ENCODE measurements at regions not wholly inside any gene's neighbourhood (a gene's known extent, or its start where the extent isn't known, plus 50 kb on each side); places are given as distances from the start of the nearest gene placed in this dataset.

DNA sequence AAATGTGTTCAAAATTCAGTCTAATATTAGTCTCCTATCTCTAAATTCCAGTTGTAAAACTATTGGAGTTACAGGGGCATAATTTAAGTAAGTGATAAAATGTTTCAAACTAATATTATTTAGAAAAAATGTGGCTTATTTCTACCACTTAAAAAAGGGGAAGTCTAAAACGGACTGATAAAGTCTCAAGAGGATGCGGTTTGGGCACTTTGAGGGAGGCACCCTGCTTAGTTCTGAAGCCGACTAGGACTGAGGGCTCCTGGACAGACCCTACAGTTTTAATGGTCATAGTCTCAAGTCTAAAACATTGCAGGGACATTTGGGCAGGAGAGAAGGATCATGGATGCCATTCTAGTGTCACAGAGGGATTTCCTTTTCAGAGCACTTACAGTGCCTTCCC, 566.3 kb downstream of the NR2F2 start (continued):
- TF ChIP-seq, protein P1, sequence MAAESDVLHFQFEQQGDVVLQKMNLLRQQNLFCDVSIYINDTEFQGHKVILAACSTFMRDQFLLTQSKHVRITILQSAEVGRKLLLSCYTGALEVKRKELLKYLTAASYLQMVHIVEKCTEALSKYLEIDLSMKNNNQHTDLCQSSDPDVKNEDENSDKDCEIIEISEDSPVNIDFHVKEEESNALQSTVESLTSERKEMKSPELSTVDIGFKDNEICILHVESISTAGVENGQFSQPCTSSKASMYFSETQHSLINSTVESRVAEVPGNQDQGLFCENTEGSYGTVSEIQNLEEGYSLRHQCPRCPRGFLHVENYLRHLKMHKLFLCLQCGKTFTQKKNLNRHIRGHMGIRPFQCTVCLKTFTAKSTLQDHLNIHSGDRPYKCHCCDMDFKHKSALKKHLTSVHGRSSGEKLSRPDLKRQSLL (tag by site-specific recombination; IDR thresholded peaks at IDR 0.05): no peak
- TF ChIP-seq ZSCAN23 (tag by site-specific recombination; IDR thresholded peaks at IDR 0.05): no peak
- TF ChIP-seq ZNF768 (tag by site-specific recombination; IDR thresholded peaks at IDR 0.05): no peak
- no peak for TF ChIP-seq ZNF501 (tag by site-specific recombination; IDR thresholded peaks at IDR 0.05)

DNA sequence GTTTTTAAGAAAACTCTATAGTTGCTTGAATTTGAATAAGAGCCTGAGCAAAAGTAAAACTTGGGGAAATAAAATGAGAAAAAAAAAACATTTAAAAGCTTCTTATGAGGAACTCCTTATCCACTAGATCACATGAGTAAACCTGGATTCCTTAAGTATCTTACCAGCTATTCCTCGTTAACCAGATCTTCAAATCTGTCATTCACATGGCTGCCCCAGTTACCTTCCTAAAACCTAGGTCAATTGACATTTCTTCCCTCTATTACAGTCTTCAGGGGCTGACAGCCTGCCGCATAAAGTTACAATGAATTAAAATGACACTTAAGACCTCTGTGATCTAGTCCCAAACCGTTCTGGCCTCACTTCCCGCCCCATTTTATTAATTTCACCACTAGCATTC, 583.6 kb downstream of the NR2F2 start:
- ChIA-PET POLR2A (no interaction called here), CTCF (interaction anchor here (0.9 kb wide), 1 partner anchor 21 kb away, joined by 6 read pairs; no protein-coding TSS in a partner anchor)
- no peaks in the 10 kb centered on the region for H3K36me3 ChIP-seq (ENCODE audit: control insufficient read depth in 2 of 2, insufficient read depth in 1 of 2, low read length in 2 of 2)
- peaks cover 3% of the 10 kb centered on the region; the same call in 1 of the 2 replicates for H3K9me3 ChIP-seq (ENCODE audit: control insufficient read depth, insufficient read depth, low read depth, low read length)
- TF ChIP-seq GLIS1 (tag by site-specific recombination; IDR thresholded peaks at IDR 0.05) (no peak), ZFHX2 (tag by site-specific recombination; conservative IDR thresholded peaks at IDR 0.05) (no peak), ZNF391 (tag by site-specific recombination; IDR thresholded peaks at IDR 0.05; ENCODE audit: borderline replicate concordance, low read depth) (no peak), ZBTB1 (tag by site-specific recombination; IDR thresholded peaks at IDR 0.05) (no peak), ZNF510 (tag by site-specific recombination; IDR thresholded peaks at IDR 0.05; ENCODE audit: insufficient replicate concordance) (no peak), PRDM1 (tag by site-specific recombination; IDR thresholded peaks at IDR 0.05) (no peak), ZSCAN23 (tag by site-specific recombination; IDR thresholded peaks at IDR 0.05) (no peak), RBAK (tag by site-specific recombination; IDR thresholded peaks at IDR 0.05) (no peak), ZNF629 (tag by site-specific recombination; IDR thresholded peaks at IDR 0.05) (no peak), ZNF404 (tag by site-specific recombination; IDR thresholded peaks at IDR 0.05) (no peak), ZNF701 (tag by site-specific recombination; IDR thresholded peaks at IDR 0.05) (no peak)
- TF ChIP-seq, protein P2, sequence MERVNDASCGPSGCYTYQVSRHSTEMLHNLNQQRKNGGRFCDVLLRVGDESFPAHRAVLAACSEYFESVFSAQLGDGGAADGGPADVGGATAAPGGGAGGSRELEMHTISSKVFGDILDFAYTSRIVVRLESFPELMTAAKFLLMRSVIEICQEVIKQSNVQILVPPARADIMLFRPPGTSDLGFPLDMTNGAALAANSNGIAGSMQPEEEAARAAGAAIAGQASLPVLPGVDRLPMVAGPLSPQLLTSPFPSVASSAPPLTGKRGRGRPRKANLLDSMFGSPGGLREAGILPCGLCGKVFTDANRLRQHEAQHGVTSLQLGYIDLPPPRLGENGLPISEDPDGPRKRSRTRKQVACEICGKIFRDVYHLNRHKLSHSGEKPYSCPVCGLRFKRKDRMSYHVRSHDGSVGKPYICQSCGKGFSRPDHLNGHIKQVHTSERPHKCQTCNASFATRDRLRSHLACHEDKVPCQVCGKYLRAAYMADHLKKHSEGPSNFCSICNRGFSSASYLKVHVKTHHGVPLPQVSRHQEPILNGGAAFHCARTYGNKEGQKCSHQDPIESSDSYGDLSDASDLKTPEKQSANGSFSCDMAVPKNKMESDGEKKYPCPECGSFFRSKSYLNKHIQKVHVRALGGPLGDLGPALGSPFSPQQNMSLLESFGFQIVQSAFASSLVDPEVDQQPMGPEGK (tag by site-specific recombination; IDR thresholded peaks at IDR 0.05): no peak
- TF ChIP-seq, protein P3, sequence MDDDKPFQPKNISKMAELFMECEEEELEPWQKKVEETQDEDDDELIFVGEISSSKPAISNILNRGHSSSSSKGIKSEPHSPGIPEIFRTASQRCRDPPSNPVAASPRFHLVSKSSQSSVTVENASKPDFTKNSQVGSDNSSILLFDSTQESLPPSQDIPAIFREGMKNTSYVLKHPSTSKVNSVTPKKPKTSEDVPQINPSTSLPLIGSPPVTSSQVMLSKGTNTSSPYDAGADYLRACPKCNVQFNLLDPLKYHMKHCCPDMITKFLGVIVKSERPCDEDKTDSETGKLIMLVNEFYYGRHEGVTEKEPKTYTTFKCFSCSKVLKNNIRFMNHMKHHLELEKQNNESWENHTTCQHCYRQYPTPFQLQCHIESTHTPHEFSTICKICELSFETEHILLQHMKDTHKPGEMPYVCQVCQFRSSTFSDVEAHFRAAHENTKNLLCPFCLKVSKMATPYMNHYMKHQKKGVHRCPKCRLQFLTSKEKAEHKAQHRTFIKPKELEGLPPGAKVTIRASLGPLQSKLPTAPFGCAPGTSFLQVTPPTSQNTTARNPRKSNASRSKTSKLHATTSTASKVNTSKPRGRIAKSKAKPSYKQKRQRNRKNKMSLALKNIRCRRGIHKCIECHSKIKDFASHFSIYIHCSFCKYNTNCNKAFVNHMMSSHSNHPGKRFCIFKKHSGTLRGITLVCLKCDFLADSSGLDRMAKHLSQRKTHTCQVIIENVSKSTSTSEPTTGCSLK (tag by site-specific recombination; IDR thresholded peaks at IDR 0.05): no peak
- TF ChIP-seq, protein P4, sequence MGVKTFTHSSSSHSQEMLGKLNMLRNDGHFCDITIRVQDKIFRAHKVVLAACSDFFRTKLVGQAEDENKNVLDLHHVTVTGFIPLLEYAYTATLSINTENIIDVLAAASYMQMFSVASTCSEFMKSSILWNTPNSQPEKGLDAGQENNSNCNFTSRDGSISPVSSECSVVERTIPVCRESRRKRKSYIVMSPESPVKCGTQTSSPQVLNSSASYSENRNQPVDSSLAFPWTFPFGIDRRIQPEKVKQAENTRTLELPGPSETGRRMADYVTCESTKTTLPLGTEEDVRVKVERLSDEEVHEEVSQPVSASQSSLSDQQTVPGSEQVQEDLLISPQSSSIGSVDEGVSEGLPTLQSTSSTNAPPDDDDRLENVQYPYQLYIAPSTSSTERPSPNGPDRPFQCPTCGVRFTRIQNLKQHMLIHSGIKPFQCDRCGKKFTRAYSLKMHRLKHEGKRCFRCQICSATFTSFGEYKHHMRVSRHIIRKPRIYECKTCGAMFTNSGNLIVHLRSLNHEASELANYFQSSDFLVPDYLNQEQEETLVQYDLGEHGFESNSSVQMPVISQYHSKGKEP (tag by site-specific recombination; IDR thresholded peaks at IDR 0.05): no peak
- TF ChIP-seq, protein P5, sequence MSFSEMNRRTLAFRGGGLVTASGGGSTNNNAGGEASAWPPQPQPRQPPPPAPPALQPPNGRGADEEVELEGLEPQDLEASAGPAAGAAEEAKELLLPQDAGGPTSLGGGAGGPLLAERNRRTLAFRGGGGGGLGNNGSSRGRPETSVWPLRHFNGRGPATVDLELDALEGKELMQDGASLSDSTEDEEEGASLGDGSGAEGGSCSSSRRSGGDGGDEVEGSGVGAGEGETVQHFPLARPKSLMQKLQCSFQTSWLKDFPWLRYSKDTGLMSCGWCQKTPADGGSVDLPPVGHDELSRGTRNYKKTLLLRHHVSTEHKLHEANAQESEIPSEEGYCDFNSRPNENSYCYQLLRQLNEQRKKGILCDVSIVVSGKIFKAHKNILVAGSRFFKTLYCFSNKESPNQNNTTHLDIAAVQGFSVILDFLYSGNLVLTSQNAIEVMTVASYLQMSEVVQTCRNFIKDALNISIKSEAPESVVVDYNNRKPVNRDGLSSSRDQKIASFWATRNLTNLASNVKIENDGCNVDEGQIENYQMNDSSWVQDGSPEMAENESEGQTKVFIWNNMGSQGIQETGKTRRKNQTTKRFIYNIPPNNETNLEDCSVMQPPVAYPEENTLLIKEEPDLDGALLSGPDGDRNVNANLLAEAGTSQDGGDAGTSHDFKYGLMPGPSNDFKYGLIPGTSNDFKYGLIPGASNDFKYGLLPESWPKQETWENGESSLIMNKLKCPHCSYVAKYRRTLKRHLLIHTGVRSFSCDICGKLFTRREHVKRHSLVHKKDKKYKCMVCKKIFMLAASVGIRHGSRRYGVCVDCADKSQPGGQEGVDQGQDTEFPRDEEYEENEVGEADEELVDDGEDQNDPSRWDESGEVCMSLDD (tag by site-specific recombination; IDR thresholded peaks at IDR 0.05): no peak
- no peak overlapping the region for H3K4me3 ChIP-seq (ENCODE audit: low read depth, low read length)
- H3K4me1 ChIP-seq (ENCODE audit: control insufficient read depth, insufficient read depth, low read length): no peaks in the 10 kb centered on the region
- no peak overlapping the region for H3K27ac ChIP-seq (ENCODE audit: extremely low read depth, low read depth, low read length)

Data from HEK293 (cell line).